Esophagus muscularis mucosa (tissue), 4 donors: ENCODE measurements at regions not wholly inside any gene's neighbourhood (a gene's known extent, or its start where the extent isn't known, plus 50 kb on each side); places are given as distances from the start of the nearest gene placed in this dataset.

Source experiments
- DNase-seq: peaks from one replicate; pipeline ENCODE4 v3.0.0-alpha.2; 2017; ENCODE audit errors: extremely low spot score
- H3K27ac ChIP-seq, 4 donors: fragments of 200-600 bp; sonication (generic); replicated peaks in 1 of 4; 1 replicate in 3 of 4; 2 replicates in 1 of 4; pipeline ENCODE4 v1.5.1; 2016 to 2019; ENCODE audit warnings: mild to moderate bottlenecking in 1 of 4
- H3K27me3 ChIP-seq, 4 donors: fragments of 200-600 bp; sonication (generic); one replicate each; pipeline versions ENCODE4 v1.5.1 to v1.6.0; 2016 to 2019
- H3K36me3 ChIP-seq, 4 donors: fragments of 200-600 bp; sonication (generic); one replicate each; pipeline ENCODE4 v1.5.1; 2016 to 2019
- H3K4me1 ChIP-seq, 4 donors: fragments of 200-600 bp; sonication (generic); one replicate each; pipeline ENCODE4 v1.5.1; 2016 to 2019
- H3K4me3 ChIP-seq, 4 donors: fragments of 200-600 bp; sonication (generic); 1 replicate in 2 of 4; 2 replicates in 2 of 4; pipeline ENCODE4 v1.5.1; 2016 to 2019; ENCODE audit warnings: mild to moderate bottlenecking in 4 of 4, moderate library complexity in 1 of 4
- H3K9me3 ChIP-seq, 4 donors: fragments of 200-600 bp; sonication (generic); 1 replicate in 3 of 4; 2 replicates in 1 of 4; pipeline ENCODE4 v1.5.1; 2016 to 2019
- EP300 ChIP-seq: sonication (generic); formaldehyde crosslinking; IDR thresholded peaks from one replicate; pipeline ENCODE4 v1.6.1; 2017; ENCODE audit warnings: antibody characterized with exemption
- POLR2A ChIP-seq: fragments of 450-650 bp; IDR thresholded peaks from one replicate; pipeline ENCODE4 v1.6.1; 2017; ENCODE audit warnings: antibody characterized with exemption, moderate library complexity, mild to moderate bottlenecking, low read depth
- POLR2AphosphoS5 ChIP-seq, 2 donors: sonication (generic); formaldehyde crosslinking; IDR thresholded peaks; one replicate each; pipeline ENCODE4 v1.6.1; 2017; ENCODE audit warnings: antibody characterized with exemption in 2 of 2
- WGBS: methylation state at CpG from one replicate; pipeline ENCODE4 v1.1.5; 2018; 5-methylcytosine and 5-hydroxymethylcytosine counted together
- intact Hi-C: fragments of 100-400 bp; cut with DNase I; formaldehyde crosslinking; loops from one replicate; pipeline ENCODE4 v1.15.1; 2023
- TF ChIP-seq, protein P1 (sequence below), 3 experiments: fragments of 200-600 bp in 2 of 3; fragments of 450-650 bp in 1 of 3; sonication (generic) in 2 of 3; IDR thresholded peaks; one replicate each; pipeline ENCODE4 v1.5.1; 2017 to 2019; ENCODE audit warnings: antibody characterized with exemption in 3 of 3, mild to moderate bottlenecking in 2 of 3, moderate library complexity in 1 of 3

DNA sequence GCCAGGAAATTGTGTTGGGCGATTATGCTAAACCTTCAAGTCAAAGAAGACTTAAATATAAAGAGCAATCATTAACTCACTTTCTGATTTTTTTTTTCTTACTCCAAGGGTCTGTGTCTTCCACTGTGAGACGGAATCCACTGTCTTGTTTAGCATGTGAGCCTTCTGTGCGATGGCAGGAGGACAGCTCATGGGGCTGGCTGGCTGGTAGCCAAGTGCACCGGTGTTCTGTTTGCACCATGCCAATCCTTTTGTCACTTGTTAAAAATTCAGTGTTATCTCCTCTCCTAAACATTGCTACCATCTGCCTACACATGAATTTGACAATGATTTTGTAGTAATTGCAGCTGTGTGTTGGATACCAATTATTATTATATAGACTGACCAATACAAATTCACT, 1056.3 kb upstream of the IGFBP7 start:
- 67% methylated on average over 4 of the region's 4 CpGs for WGBS
- intact Hi-C loops = no loop called here

DNA sequence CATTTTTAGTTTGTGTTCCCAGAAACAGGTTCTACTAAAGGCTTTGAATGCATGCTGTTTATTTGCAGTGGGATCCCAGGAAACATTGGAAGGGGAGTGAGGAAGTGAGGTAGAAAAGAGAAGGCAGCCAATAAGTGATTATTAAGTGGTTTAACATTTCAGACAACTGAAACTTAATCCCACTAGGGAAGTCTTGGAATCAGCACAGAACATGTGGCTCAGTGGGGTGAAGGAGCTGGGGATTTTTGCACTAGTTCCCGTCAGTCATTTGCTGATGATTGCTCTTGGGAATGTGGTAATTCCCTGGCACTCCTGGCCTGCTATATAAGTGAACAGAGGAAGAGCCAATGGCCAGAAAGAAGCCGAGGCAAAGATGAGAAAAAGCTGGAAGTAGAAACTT, 1053.0 kb upstream of the IGFBP7 start:
- H3K27ac ChIP-seq = no peak overlapping the region
- no peak overlapping the region for H3K4me3 ChIP-seq
- DNase-seq = no peak
- intact Hi-C loops = no loop called here
- TF ChIP-seq EP300 (no peak), POLR2A (no peak), POLR2AphosphoS5 (IDR thresholded peaks at IDR 0.05) (no peak)
- TF ChIP-seq, protein P1, sequence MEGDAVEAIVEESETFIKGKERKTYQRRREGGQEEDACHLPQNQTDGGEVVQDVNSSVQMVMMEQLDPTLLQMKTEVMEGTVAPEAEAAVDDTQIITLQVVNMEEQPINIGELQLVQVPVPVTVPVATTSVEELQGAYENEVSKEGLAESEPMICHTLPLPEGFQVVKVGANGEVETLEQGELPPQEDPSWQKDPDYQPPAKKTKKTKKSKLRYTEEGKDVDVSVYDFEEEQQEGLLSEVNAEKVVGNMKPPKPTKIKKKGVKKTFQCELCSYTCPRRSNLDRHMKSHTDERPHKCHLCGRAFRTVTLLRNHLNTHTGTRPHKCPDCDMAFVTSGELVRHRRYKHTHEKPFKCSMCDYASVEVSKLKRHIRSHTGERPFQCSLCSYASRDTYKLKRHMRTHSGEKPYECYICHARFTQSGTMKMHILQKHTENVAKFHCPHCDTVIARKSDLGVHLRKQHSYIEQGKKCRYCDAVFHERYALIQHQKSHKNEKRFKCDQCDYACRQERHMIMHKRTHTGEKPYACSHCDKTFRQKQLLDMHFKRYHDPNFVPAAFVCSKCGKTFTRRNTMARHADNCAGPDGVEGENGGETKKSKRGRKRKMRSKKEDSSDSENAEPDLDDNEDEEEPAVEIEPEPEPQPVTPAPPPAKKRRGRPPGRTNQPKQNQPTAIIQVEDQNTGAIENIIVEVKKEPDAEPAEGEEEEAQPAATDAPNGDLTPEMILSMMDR (IDR thresholded peaks at IDR 0.05) = no peak
- WGBS = 17% methylated on average over 2 of the region's 2 CpGs
- H3K27me3 ChIP-seq = no peaks in the 10 kb centered on the region
- peaks cover 0 to 10% (median 7%) of the 10 kb centered on the region in 4 donors for H3K4me1 ChIP-seq
- H3K9me3 ChIP-seq = no peaks in the 10 kb centered on the region
- H3K36me3 ChIP-seq = no peaks in the 10 kb centered on the region

More for the DNA sequence above, 1056.3 kb upstream of the IGFBP7 start:
- Histone ChIP-seq H3K27ac (no peak overlapping the region), H3K27me3 (no peaks in the 10 kb centered on the region), H3K4me3 (no peak overlapping the region), H3K36me3 (no peaks in the 10 kb centered on the region), H3K4me1 (peaks cover 0 to 10% (median 7%) of the 10 kb centered on the region in 4 donors), H3K9me3 (no peaks in the 10 kb centered on the region)
- TF ChIP-seq POLR2AphosphoS5 (IDR thresholded peaks at IDR 0.05) = no peak
- no peak for TF ChIP-seq POLR2A
- TF ChIP-seq EP300 = no peak
- TF ChIP-seq, protein P1 (IDR thresholded peaks at IDR 0.05) = no peak
- DNase-seq = no peak

DNA sequence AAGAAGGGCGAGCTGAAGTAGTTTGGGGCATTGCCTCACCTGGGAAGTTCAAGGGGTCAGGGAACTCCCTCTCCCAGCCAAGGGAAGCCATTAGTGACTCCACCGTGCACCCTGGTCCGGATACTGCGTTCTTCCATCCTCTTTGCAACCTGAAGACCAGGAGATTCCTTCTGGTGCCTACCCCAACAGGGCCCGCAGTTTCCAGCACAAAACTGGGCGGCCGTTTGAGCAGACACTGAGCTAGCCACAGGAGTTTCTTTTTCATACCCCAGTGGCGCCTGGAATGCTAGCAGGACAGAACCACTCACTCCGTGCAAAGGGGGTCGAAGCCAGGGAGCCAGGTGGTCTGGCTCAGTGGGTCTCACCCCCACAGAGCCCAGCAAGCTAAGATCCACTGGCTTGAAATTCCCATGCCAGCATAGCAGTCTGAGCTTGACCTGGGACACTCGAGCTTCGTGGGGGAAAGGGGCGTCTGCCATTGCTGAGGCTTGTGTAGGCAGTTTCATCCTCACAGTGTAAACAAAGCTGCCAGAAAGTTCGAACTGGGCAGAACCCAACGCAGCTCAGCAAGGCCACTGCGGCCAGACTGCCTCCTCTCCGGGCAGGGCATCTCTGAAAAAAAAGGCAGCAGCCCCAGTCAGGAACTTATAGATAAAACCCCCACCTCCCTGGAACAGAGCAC, 1039.4 kb upstream of the IGFBP7 start:
- TF ChIP-seq, protein P1 (IDR thresholded peaks at IDR 0.05) = no peak
- TF ChIP-seq POLR2A (no peak), POLR2AphosphoS5 (IDR thresholded peaks at IDR 0.05) (no peak), EP300 (no peak)
- DNase-seq = no peak
- Histone ChIP-seq H3K27me3 (no peaks in the 10 kb centered on the region), H3K4me1 (no peaks in the 10 kb centered on the region), H3K36me3 (no peaks in the 10 kb centered on the region), H3K9me3 (no peaks in the 10 kb centered on the region), H3K4me3 (no peak overlapping the region), H3K27ac (no peak overlapping the region)
- 92% methylated on average over 13 of the region's 17 CpGs for WGBS
- intact Hi-C loops = no loop called here

GRCh38 chr4:58144721-58145120, 1034.5 kb upstream of the IGFBP7 start:
- no peak overlapping the region for H3K4me3 ChIP-seq
- H3K27ac ChIP-seq = no peak overlapping the region
- TF ChIP-seq POLR2A (no peak), POLR2AphosphoS5 (IDR thresholded peaks at IDR 0.05) (no peak), EP300 (no peak)
- TF ChIP-seq, protein P1 (IDR thresholded peaks at IDR 0.05) = no peak
- H3K9me3 ChIP-seq = no peaks in the 10 kb centered on the region
- intact Hi-C loops = no loop called here
- 76% methylated on average over 1 of the region's 1 CpG for WGBS
- no peaks in the 10 kb centered on the region for H3K36me3 ChIP-seq
- no peaks in the 10 kb centered on the region for H3K27me3 ChIP-seq
- no peaks in the 10 kb centered on the region for H3K4me1 ChIP-seq
- DNase-seq = no peak
